ENCODE measurements at regions not wholly inside any gene's neighbourhood (a gene's known extent, or its start where the extent isn't known, plus 50 kb on each side); places are given as distances from the start of the nearest gene placed in this dataset.

- no peak for DNase-seq (ENCODE audit: low spot score)
- H3K9me3 Mint-ChIP-seq, result peaks cover 8% of the 10 kb centered on the region
- no peak overlapping the region for H3K4me2 ChIP-seq
Observed at GRCh38 chr3:18992709-18993108, 155.6 kb upstream of the KCNH8 start.

GRCh38 chr3:18989237-18989795, 159.0 kb upstream of the KCNH8 start:
- Mint-ChIP-seq H3K27ac (no peak overlapping the region), H3K36me3 (no peaks in the 10 kb centered on the region)

More at GRCh38 chr3:18992709-18993108, 155.6 kb upstream of the KCNH8 start:
- Mint-ChIP-seq H3K4me1 (no peaks in the 10 kb centered on the region), H3K36me3 (no peaks in the 10 kb centered on the region), H3K27ac (no peak overlapping the region), H3K27me3 (ENCODE audit: insufficient read depth, low read depth) (peaks cover 2% of the 10 kb centered on the region), H3K4me3 (no peak overlapping the region)
- Histone ChIP-seq H3K79me2 (ENCODE audit: low read depth) (no peaks in the 10 kb centered on the region), H3K9me3 (ENCODE audit: low read depth) (no peaks in the 10 kb centered on the region), H3F3A (ENCODE audit: low read depth) (no peaks in the 10 kb centered on the region), H3K4me3 (no peak overlapping the region), H3K27ac (no peak overlapping the region), H3K4me1 (no peaks in the 10 kb centered on the region), H3K9ac (no peak overlapping the region), H2AFZ (replicated peaks) (no peak overlapping the region), H3K36me3 (no peaks in the 10 kb centered on the region), H4K20me1 (ENCODE audit: low read depth) (no peaks in the 10 kb centered on the region), H3K27me3 (no peaks in the 10 kb centered on the region)
- TF ChIP-seq CTCF (IDR thresholded peaks at IDR 0.05), result no peak
- TF ChIP-seq EZH2phosphoT487 (IDR thresholded peaks at IDR 0.05), result no peak

GRCh38 chr3:18988614-18989229, 159.6 kb upstream of the KCNH8 start:
- H3K27ac Mint-ChIP-seq, result no peak overlapping the region
- H3F3A ChIP-seq (ENCODE audit: low read depth), result no peaks in the 10 kb centered on the region
- H3K4me1 Mint-ChIP-seq, result no peaks in the 10 kb centered on the region
- H2AFZ ChIP-seq (replicated peaks), result peak overlapping the region; percentile 30
- H3K27me3 ChIP-seq, result no peaks in the 10 kb centered on the region
- TF ChIP-seq CTCF (IDR thresholded peaks at IDR 0.05) (peak; percentile 92), EZH2 (IDR thresholded peaks at IDR 0.05) (no peak)
- no peaks in the 10 kb centered on the region for H3K79me2 ChIP-seq (ENCODE audit: low read depth)
- DNase-seq (ENCODE audit: low spot score), result peak; percentile 61
- H3K4me1 ChIP-seq, result no peaks in the 10 kb centered on the region
- no peak overlapping the region for H3K4me2 ChIP-seq
- no peak overlapping the region for H3K4me3 Mint-ChIP-seq
- H3K9me3 ChIP-seq (ENCODE audit: low read depth), result no peaks in the 10 kb centered on the region
- no peaks in the 10 kb centered on the region for H3K9me3 Mint-ChIP-seq
- H3K9ac ChIP-seq, result no peak overlapping the region
- H3K36me3 Mint-ChIP-seq, result no peaks in the 10 kb centered on the region
- no peaks in the 10 kb centered on the region for H3K36me3 ChIP-seq
- H4K20me1 ChIP-seq (ENCODE audit: low read depth), result no peaks in the 10 kb centered on the region
- no peak overlapping the region for H3K4me3 ChIP-seq
- peaks cover 2% of the 10 kb centered on the region for H3K27me3 Mint-ChIP-seq (ENCODE audit: insufficient read depth, low read depth)
- H3K27ac ChIP-seq, result no peak overlapping the region

More at GRCh38 chr3:18989237-18989795, 159.0 kb upstream of the KCNH8 start:
- Histone ChIP-seq H3K4me3 (no peak overlapping the region), H4K20me1 (ENCODE audit: low read depth) (no peaks in the 10 kb centered on the region), H3F3A (ENCODE audit: low read depth) (no peaks in the 10 kb centered on the region), H2AFZ (replicated peaks) (no peak overlapping the region), H3K27ac (no peak overlapping the region), H3K36me3 (no peaks in the 10 kb centered on the region), H3K4me1 (no peaks in the 10 kb centered on the region), H3K4me2 (no peak overlapping the region), H3K9me3 (ENCODE audit: low read depth) (no peaks in the 10 kb centered on the region), H3K9ac (no peak overlapping the region), H3K79me2 (ENCODE audit: low read depth) (no peaks in the 10 kb centered on the region), H3K27me3 (no peaks in the 10 kb centered on the region)
- DNase-seq (ENCODE audit: low spot score), result no peak
- TF ChIP-seq EZH2 (IDR thresholded peaks at IDR 0.05) (no peak), EZH2phosphoT487 (IDR thresholded peaks at IDR 0.05) (no peak), CTCF (IDR thresholded peaks at IDR 0.05) (no peak)
- no peaks in the 10 kb centered on the region for H3K9me3 Mint-ChIP-seq
- no peak overlapping the region for H3K4me3 Mint-ChIP-seq
- H3K27me3 Mint-ChIP-seq (ENCODE audit: insufficient read depth, low read depth), result peaks cover 2% of the 10 kb centered on the region
- no peaks in the 10 kb centered on the region for H3K4me1 Mint-ChIP-seq

Measured in neural progenitor cell (in vitro differentiated cells).